HepG2 (cell line): ENCODE measurements at regions not wholly inside any gene's neighbourhood (a gene's known extent, or its start where the extent isn't known, plus 50 kb on each side); places are given as distances from the start of the nearest gene placed in this dataset.

Source experiments
- ATAC-seq: fragments of 200-7000 bp; cut with Tn5 transposase; 3 replicates; pipeline ENCODE4 v1.9.1; 2020; ENCODE audit warnings: mild to moderate bottlenecking, moderate library complexity
- BruUV-seq: library from RNA; stranded (reverse); fragments of 400-500 nt; replicated peaks from 2 replicates; lab custom pipeline; 2021; lab: Mats Ljungman, UMichigan
- CTCF ChIA-PET: fragments of 300-600 bp; formaldehyde crosslinking; extraction: SDS; loops from one replicate; lab custom pipeline; 2021; ENCODE audit warnings: low total read pairs, inconsistent platforms, low intra/inter-chr PET ratio; lab: Yijun Ruan, JAX
- POLR2A ChIA-PET: fragments of 350-600 bp; sonication (Branson Sonifier 250); formaldehyde crosslinking; loops from one replicate; lab custom pipeline; 2020; ENCODE audit warnings: antibody characterized with exemption, inconsistent platforms; lab: Yijun Ruan, JAX
- DNase-seq: peaks from one replicate; pipeline ENCODE4 v3.0.0-alpha.2; 2015; ENCODE audit warnings: low spot score
- FAIRE-seq: peaks from 3 replicates; lab custom pipeline; 2011; peaks lifted over from hg19 to GRCh38; lab: Jason Lieb, UNC
- H2AFZ ChIP-seq: one replicate; pipeline ENCODE4 v1.6.1; 2011; ENCODE audit warnings: low read length, inconsistent platforms
- H3K27ac ChIP-seq: fragments of 300-600 bp; 3 replicates; pipeline ENCODE4 v1.8.0; 2011; ENCODE audit warnings: mixed run types, mild to moderate bottlenecking, mixed read lengths, low read length, inconsistent platforms; ENCODE audit not compliant: insufficient read depth; ENCODE audit errors: extremely low read length
- H3K27me3 ChIP-seq, 2 experiments: fragments of 200-600 bp in 1 of 2; 2 replicates in 1 of 2; 3 replicates in 1 of 2; pipeline versions ENCODE4 v1.6.0 to v1.8.0; 2011; ENCODE audit warnings: low read length in 2 of 2, mild to moderate bottlenecking in 2 of 2, moderate library complexity in 2 of 2, inconsistent platforms in 1 of 2; ENCODE audit not compliant: insufficient read depth in 2 of 2, control insufficient read depth in 1 of 2
- H3K36me3 ChIP-seq, 2 experiments: fragments of 200-600 bp in 1 of 2; replicated peaks in 1 of 2; 2 replicates in 1 of 2; 3 replicates in 1 of 2; pipeline versions ENCODE4 v1.5.1 to v1.8.0; 2011; ENCODE audit warnings: low read length in 2 of 2, inconsistent platforms in 1 of 2; ENCODE audit not compliant: insufficient read depth in 2 of 2, control insufficient read depth in 1 of 2
- H3K4me1 ChIP-seq: 2 replicates; pipeline ENCODE4 v1.5.1; 2012; ENCODE audit warnings: low read length, inconsistent platforms; ENCODE audit not compliant: insufficient read depth
- H3K4me2 ChIP-seq: 2 replicates; pipeline ENCODE4 v1.6.0; 2011; ENCODE audit warnings: low read depth, low read length, inconsistent platforms
- H3K4me3 ChIP-seq, 3 experiments: fragments of 200-600 bp in 1 of 3; sonication (generic), shearing (Covaris generic) in 1 of 3; replicated peaks in 1 of 3; 2 replicates each; pipeline ENCODE4 v1.5.1; 2011 to 2016; ENCODE audit warnings: low read length in 3 of 3, inconsistent platforms in 2 of 3, low read depth in 2 of 3, mild to moderate bottlenecking in 2 of 3, control low read depth in 1 of 3, mixed read lengths in 1 of 3; ENCODE audit not compliant: insufficient read depth in 1 of 3
- H3K79me2 ChIP-seq: one replicate; pipeline ENCODE4 v1.6.1; 2011; ENCODE audit warnings: low read length, inconsistent platforms; ENCODE audit not compliant: insufficient read depth
- H3K9ac ChIP-seq: 2 replicates; pipeline ENCODE4 v1.6.0; 2011; ENCODE audit warnings: mild to moderate bottlenecking, low read depth, low read length, inconsistent platforms; ENCODE audit not compliant: insufficient read depth
- H3K9me3 ChIP-seq: 2 replicates; pipeline ENCODE4 v1.5.1; 2012; ENCODE audit warnings: mild to moderate bottlenecking, low read length
- H4K20me1 ChIP-seq: 2 replicates; pipeline ENCODE4 v1.6.0; 2011; ENCODE audit warnings: inconsistent platforms, mild to moderate bottlenecking, low read length, moderate library complexity; ENCODE audit not compliant: insufficient read depth
- KLF11 ChIP-seq: IDR thresholded peaks from 2 replicates; pipeline ENCODE4 v1.6.1; 2016; ENCODE audit warnings: missing compliant biosample characterization
- MED13 ChIP-seq: sonication (generic); formaldehyde crosslinking; IDR thresholded peaks from 2 replicates; pipeline ENCODE4 v1.5.0; 2020; ENCODE audit warnings: missing genetic modification reagents
- NKX3-1 ChIP-seq: sonication (generic); formaldehyde crosslinking; IDR thresholded peaks from 2 replicates; pipeline ENCODE4 v1.5.0; 2020; ENCODE audit warnings: missing genetic modification reagents
- RAD21 ChIP-seq: fragments of 450-650 bp; formaldehyde crosslinking; IDR thresholded peaks from 2 replicates; pipeline ENCODE4 v1.5.0; 2020; ENCODE audit warnings: mild to moderate bottlenecking
- SAP130 ChIP-seq: IDR thresholded peaks from 2 replicates; pipeline ENCODE4 v1.6.1; 2016; ENCODE audit warnings: low read depth
- STAG1 ChIP-seq: sonication (generic); formaldehyde crosslinking; IDR thresholded peaks from 2 replicates; pipeline ENCODE4 v1.4.0; 2020; ENCODE audit warnings: missing genetic modification reagents
- TEF ChIP-seq: sonication (generic); formaldehyde crosslinking; IDR thresholded peaks from 2 replicates; pipeline ENCODE4 v1.5.0; 2020; ENCODE audit warnings: missing genetic modification reagents
- YY1 ChIP-seq: IDR thresholded peaks from 2 replicates; pipeline ENCODE4 v1.6.1; 2011; ENCODE audit warnings: low read length, low read depth, moderate library complexity, mild to moderate bottlenecking; ENCODE audit not compliant: insufficient read depth, insufficient replicate concordance
- ZFP37 ChIP-seq: sonication (generic); formaldehyde crosslinking; IDR thresholded peaks from 2 replicates; pipeline ENCODE4 v1.4.0; 2020; ENCODE audit warnings: missing genetic modification reagents, borderline replicate concordance
- ZNF234 ChIP-seq: sonication (generic); formaldehyde crosslinking; conservative IDR thresholded peaks from 2 replicates; pipeline ENCODE4 v1.5.1; 2020; ENCODE audit warnings: mild to moderate bottlenecking, missing genetic modification reagents
- ZNF382 ChIP-seq: sonication (generic); formaldehyde crosslinking; IDR thresholded peaks from 2 replicates; pipeline ENCODE4 v1.5.0; 2020; ENCODE audit warnings: missing genetic modification reagents, mild to moderate bottlenecking, borderline replicate concordance
- ZNF451 ChIP-seq: sonication (generic); formaldehyde crosslinking; IDR thresholded peaks from 2 replicates; pipeline ENCODE4 v1.5.0; 2020; ENCODE audit warnings: mild to moderate bottlenecking, missing genetic modification reagents
- ZNF562 ChIP-seq: sonication (generic); formaldehyde crosslinking; IDR thresholded peaks from 2 replicates; pipeline ENCODE4 v1.8.0; 2022; ENCODE audit warnings: missing genetic modification reagents, borderline replicate concordance
- WGBS: methylation state at CpG from one replicate; pipeline ENCODE4 v1.1.6; 2017; ENCODE audit warnings: low lambda C conversion rate; 5-methylcytosine and 5-hydroxymethylcytosine counted together
- in situ Hi-C: cut with HindIII; loops from 2 replicates; pipeline ENCODE4 v1.10.0; 2017; ENCODE audit warnings: low pct_unique_long_range_greater_than_20kb; ENCODE audit not compliant: extremely low pct_ligation_motif_present
- intact Hi-C: fragments of 100-400 bp; cut with micrococcal nuclease; formaldehyde crosslinking; loops from one replicate; pipeline ENCODE4 v1.10.0; 2022; ENCODE audit not compliant: unreplicated experiment
- TF ChIP-seq, protein P1 (sequence below): sonication (generic); formaldehyde crosslinking; IDR thresholded peaks from 2 replicates; pipeline ENCODE4 v1.5.0; 2020; ENCODE audit warnings: mild to moderate bottlenecking, missing genetic modification reagents, moderate library complexity
- TF ChIP-seq, protein P2 (sequence below): IDR thresholded peaks from 2 replicates; pipeline ENCODE4 v1.6.1; 2016
- TF ChIP-seq, protein P3 (sequence below): sonication (generic); formaldehyde crosslinking; IDR thresholded peaks from 2 replicates; pipeline ENCODE4 v1.8.1; 2023; ENCODE audit warnings: mild to moderate bottlenecking, moderate library complexity, missing genetic modification reagents

- ChIA-PET POLR2A (no interaction called here), CTCF (no interaction called here)
- WGBS = 14% methylated on average over 5 of the region's 5 CpGs
- intact Hi-C loops = no loop called here
- Histone ChIP-seq H3K79me2 (no peaks in the 10 kb centered on the region), H3K4me2 (no peak overlapping the region), H3K36me3 (no peaks in the 10 kb centered on the region), H3K27me3 (peaks cover 0 to 16% of the 10 kb centered on the region in 2 experiments; a peak in 4 of 5 replicates), H4K20me1 (no peaks in the 10 kb centered on the region), H2AFZ (no peak overlapping the region), H3K9me3 (no peaks in the 10 kb centered on the region), H3K4me1 (no peaks in the 10 kb centered on the region), H3K4me3 (no peak overlapping the region), H3K27ac (no peak overlapping the region), H3K9ac (no peak overlapping the region)
- no peak for TF ChIP-seq MED13
- TF ChIP-seq, protein P1, sequence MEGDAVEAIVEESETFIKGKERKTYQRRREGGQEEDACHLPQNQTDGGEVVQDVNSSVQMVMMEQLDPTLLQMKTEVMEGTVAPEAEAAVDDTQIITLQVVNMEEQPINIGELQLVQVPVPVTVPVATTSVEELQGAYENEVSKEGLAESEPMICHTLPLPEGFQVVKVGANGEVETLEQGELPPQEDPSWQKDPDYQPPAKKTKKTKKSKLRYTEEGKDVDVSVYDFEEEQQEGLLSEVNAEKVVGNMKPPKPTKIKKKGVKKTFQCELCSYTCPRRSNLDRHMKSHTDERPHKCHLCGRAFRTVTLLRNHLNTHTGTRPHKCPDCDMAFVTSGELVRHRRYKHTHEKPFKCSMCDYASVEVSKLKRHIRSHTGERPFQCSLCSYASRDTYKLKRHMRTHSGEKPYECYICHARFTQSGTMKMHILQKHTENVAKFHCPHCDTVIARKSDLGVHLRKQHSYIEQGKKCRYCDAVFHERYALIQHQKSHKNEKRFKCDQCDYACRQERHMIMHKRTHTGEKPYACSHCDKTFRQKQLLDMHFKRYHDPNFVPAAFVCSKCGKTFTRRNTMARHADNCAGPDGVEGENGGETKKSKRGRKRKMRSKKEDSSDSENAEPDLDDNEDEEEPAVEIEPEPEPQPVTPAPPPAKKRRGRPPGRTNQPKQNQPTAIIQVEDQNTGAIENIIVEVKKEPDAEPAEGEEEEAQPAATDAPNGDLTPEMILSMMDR (CRISPR knock-in tag) = peak; percentile 37
- peak; percentile 71 for ATAC-seq
- in situ Hi-C loops = no loop called here
- FAIRE-seq = no peak
- no peak for DNase-seq
- no TSS peak for BruUV-seq
Observed at GRCh38 chr6:168815229-168815628, 374.2 kb downstream of the SMOC2 start.

DNA sequence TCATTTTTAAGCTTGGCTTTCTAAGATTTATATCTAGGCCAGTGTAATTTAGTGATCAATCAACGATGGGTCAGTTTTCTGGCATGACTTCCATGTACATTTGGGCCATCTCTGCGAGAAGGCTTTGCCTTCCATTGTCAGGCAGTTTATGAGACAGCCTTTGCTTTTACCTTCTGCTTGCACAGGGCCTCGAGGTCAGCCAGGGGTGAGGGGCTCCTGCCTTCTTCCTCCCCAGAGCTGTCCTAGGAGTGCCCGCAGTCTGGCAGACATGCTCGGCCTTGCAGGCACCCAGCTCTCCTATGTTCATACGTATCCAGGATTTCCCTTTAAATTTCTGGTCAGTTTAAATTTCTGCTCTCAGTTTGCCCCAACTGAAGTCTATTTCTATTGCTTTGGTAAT lies 367.2 kb downstream of the SMOC2 start:
- H3K9ac ChIP-seq = no peak overlapping the region
- H3K27me3 ChIP-seq = peaks cover 4 to 11% of the 10 kb centered on the region in 2 experiments; a peak in 4 of 5 replicates
- intact Hi-C loops = no loop called here
- no peak for FAIRE-seq
- ChIA-PET POLR2A (no interaction called here), CTCF (no interaction called here)
- H3K27ac ChIP-seq = no peak overlapping the region
- H3K36me3 ChIP-seq = no peaks in the 10 kb centered on the region
- H4K20me1 ChIP-seq = no peaks in the 10 kb centered on the region
- no peak for DNase-seq
- H3K4me1 ChIP-seq = no peaks in the 10 kb centered on the region
- H3K79me2 ChIP-seq = no peaks in the 10 kb centered on the region
- 27% methylated on average over 6 of the region's 6 CpGs for WGBS
- in situ Hi-C loops = no loop called here
- no peaks in the 10 kb centered on the region for H3K9me3 ChIP-seq
- H3K4me3 ChIP-seq = no peak overlapping the region
- H2AFZ ChIP-seq = no peak overlapping the region
- no TSS peak for BruUV-seq
- no peak for ATAC-seq
- no peak overlapping the region for H3K4me2 ChIP-seq
- TF ChIP-seq NKX3-1 (CRISPR knock-in tag) (no peak), ZNF451 (CRISPR knock-in tag) (no peak), ZNF382 (CRISPR knock-in tag) (no peak), TEF (no peak), STAG1 (CRISPR knock-in tag) (no peak), KLF11 (CRISPR knock-in tag) (no peak), RAD21 (no peak), SAP130 (CRISPR knock-in tag) (no peak), ZFP37 (CRISPR knock-in tag) (no peak), ZNF562 (no peak), YY1 (no peak), ZNF234 (CRISPR knock-in tag) (no peak)
- TF ChIP-seq, protein P2, sequence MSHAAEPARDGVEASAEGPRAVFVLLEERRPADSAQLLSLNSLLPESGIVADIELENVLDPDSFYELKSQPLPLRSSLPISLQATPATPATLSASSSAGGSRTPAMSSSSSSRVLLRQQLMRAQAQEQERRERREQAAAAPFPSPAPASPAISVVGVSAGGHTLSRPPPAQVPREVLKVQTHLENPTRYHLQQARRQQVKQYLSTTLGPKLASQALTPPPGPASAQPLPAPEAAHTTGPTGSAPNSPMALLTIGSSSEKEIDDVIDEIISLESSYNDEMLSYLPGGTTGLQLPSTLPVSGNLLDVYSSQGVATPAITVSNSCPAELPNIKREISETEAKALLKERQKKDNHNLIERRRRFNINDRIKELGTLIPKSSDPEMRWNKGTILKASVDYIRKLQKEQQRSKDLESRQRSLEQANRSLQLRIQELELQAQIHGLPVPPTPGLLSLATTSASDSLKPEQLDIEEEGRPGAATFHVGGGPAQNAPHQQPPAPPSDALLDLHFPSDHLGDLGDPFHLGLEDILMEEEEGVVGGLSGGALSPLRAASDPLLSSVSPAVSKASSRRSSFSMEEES (CRISPR knock-in tag) = no peak
- TF ChIP-seq, protein P3, sequence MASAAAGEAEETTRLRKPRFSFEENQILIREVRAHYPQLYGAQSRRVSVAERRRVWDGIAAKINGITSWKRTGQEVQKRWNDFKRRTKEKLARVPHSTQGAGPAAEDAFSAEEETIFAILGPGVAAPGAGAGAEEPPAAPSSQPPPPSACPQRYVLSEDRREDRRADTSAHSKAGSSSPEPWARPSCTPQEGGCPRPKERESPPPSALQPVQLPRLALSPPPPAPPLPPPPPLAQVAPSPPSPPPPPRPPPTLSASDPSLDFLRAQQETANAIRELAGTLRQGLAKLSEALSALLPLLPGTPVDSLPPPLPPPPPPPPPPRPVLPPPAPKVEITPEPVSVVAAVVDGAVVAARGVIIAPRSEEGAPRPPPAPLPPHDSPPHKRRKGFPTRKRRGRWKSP (CRISPR knock-in tag) = no peak
